ENCODE measurements at regions not wholly inside any gene's neighbourhood (a gene's known extent, or its start where the extent isn't known, plus 50 kb on each side); places are given as distances from the start of the nearest gene placed in this dataset.

GRCh38 chr9:75626860-75627259 is 263.6 kb upstream of the PCSK5 start:
- ATAC-seq = no peak
- TF ChIP-seq BACH2 (CRISPR knock-in tag; IDR thresholded peaks at IDR 0.05; ENCODE audit: borderline replicate concordance) (no peak), GLIS3 (CRISPR knock-in tag; IDR thresholded peaks at IDR 0.05) (no peak), CREB5 (CRISPR knock-in tag; IDR thresholded peaks at IDR 0.05; ENCODE audit: low read depth) (no peak), ISL1 (CRISPR knock-in tag; IDR thresholded peaks at IDR 0.05) (no peak), PPARA (CRISPR knock-in tag; IDR thresholded peaks at IDR 0.05; ENCODE audit: borderline replicate concordance) (no peak), ZC3H10 (CRISPR knock-in tag; IDR thresholded peaks at IDR 0.05) (no peak), POU6F1 (CRISPR knock-in tag; IDR thresholded peaks at IDR 0.05; ENCODE audit: borderline replicate concordance, low read depth) (no peak), ZFP3 (CRISPR knock-in tag; IDR thresholded peaks at IDR 0.05) (no peak), ESRRG (CRISPR knock-in tag; IDR thresholded peaks at IDR 0.05) (no peak), TOX (CRISPR knock-in tag; IDR thresholded peaks at IDR 0.05; ENCODE audit: borderline replicate concordance) (no peak), PATZ1 (CRISPR knock-in tag; IDR thresholded peaks at IDR 0.05; ENCODE audit: borderline replicate concordance) (no peak), ZNF565 (CRISPR knock-in tag; conservative IDR thresholded peaks at IDR 0.05; ENCODE audit: low read depth) (no peak), ARNTL (CRISPR knock-in tag; IDR thresholded peaks at IDR 0.05; ENCODE audit: borderline replicate concordance, low read depth) (no peak), CSDC2 (CRISPR knock-in tag; IDR thresholded peaks at IDR 0.05) (no peak), RARB (CRISPR knock-in tag; IDR thresholded peaks at IDR 0.05) (no peak), TCF4 (CRISPR knock-in tag; IDR thresholded peaks at IDR 0.05; ENCODE audit: borderline replicate concordance) (no peak)

GRCh38 chr9:75628952-75629351 is 261.5 kb upstream of the PCSK5 start:
- ATAC-seq = no peak
- no peak for TF ChIP-seq CSDC2 (CRISPR knock-in tag; IDR thresholded peaks at IDR 0.05)
- TF ChIP-seq ESRRG (CRISPR knock-in tag; IDR thresholded peaks at IDR 0.05) = no peak
- no peak for TF ChIP-seq ZNF70 (CRISPR knock-in tag; IDR thresholded peaks at IDR 0.05)
- TF ChIP-seq TSHZ2 (CRISPR knock-in tag; IDR thresholded peaks at IDR 0.05) = no peak

GRCh38 chr9:75633451-75634057 is 256.9 kb upstream of the PCSK5 start:
- no peak for ATAC-seq
- no peak for TF ChIP-seq ZFP3 (CRISPR knock-in tag; IDR thresholded peaks at IDR 0.05)
- no peak for TF ChIP-seq POU6F1 (CRISPR knock-in tag; IDR thresholded peaks at IDR 0.05; ENCODE audit: borderline replicate concordance, low read depth)
- TF ChIP-seq CSDC2 (CRISPR knock-in tag; IDR thresholded peaks at IDR 0.05) = no peak
- TF ChIP-seq ZNF565 (CRISPR knock-in tag; conservative IDR thresholded peaks at IDR 0.05; ENCODE audit: low read depth) = no peak
- no peak for TF ChIP-seq TCF4 (CRISPR knock-in tag; IDR thresholded peaks at IDR 0.05; ENCODE audit: borderline replicate concordance)
- no peak for TF ChIP-seq PATZ1 (CRISPR knock-in tag; IDR thresholded peaks at IDR 0.05; ENCODE audit: borderline replicate concordance)
- TF ChIP-seq ARNTL (CRISPR knock-in tag; IDR thresholded peaks at IDR 0.05; ENCODE audit: borderline replicate concordance, low read depth) = no peak
- TF ChIP-seq ZNF70 (CRISPR knock-in tag; IDR thresholded peaks at IDR 0.05) = no peak
- TF ChIP-seq OSR1 (CRISPR knock-in tag; IDR thresholded peaks at IDR 0.05) = no peak
- no peak for TF ChIP-seq RARB (CRISPR knock-in tag; IDR thresholded peaks at IDR 0.05)
- TF ChIP-seq ISL1 (CRISPR knock-in tag; IDR thresholded peaks at IDR 0.05) = no peak
- no peak for TF ChIP-seq TOX (CRISPR knock-in tag; IDR thresholded peaks at IDR 0.05; ENCODE audit: borderline replicate concordance)
- TF ChIP-seq TSHZ2 (CRISPR knock-in tag; IDR thresholded peaks at IDR 0.05) = no peak
- TF ChIP-seq ESRRG (CRISPR knock-in tag; IDR thresholded peaks at IDR 0.05) = no peak
- no peak for TF ChIP-seq BACH2 (CRISPR knock-in tag; IDR thresholded peaks at IDR 0.05; ENCODE audit: borderline replicate concordance)
- no peak for TF ChIP-seq CREB5 (CRISPR knock-in tag; IDR thresholded peaks at IDR 0.05; ENCODE audit: low read depth)

All from SK-N-SH treated with all-trans-retinoic acid at 6 μM for 48 hours (cell line).